Tibial artery (tissue), 4 donors: ENCODE measurements at regions not wholly inside any gene's neighbourhood (a gene's known extent, or its start where the extent isn't known, plus 50 kb on each side); places are given as distances from the start of the nearest gene placed in this dataset.

Source experiments
- DNase-seq, 2 donors: peaks; one replicate each; pipeline ENCODE4 v3.0.0-alpha.2; 2019
- H3K27ac ChIP-seq, 2 donors: fragments of 200-600 bp; sonication (generic) in 1 of 2; 1 replicate in 1 of 2; 2 replicates in 1 of 2; pipeline ENCODE4 v1.5.1; 2018 to 2019; ENCODE audit warnings: mild to moderate bottlenecking in 1 of 2
- H3K27me3 ChIP-seq, 2 donors: fragments of 200-600 bp; sonication (generic) in 1 of 2; one replicate each; pipeline versions ENCODE4 v1.5.1 to v1.6.0; 2016 to 2019
- H3K36me3 ChIP-seq, 3 donors: fragments of 200-600 bp; sonication (generic) in 2 of 3; one replicate each; pipeline ENCODE4 v1.5.1; 2016 to 2019; ENCODE audit warnings: mild to moderate bottlenecking in 2 of 3
- H3K4me1 ChIP-seq, 4 donors: fragments of 200-600 bp; sonication (generic) in 2 of 4; 1 replicate in 3 of 4; 2 replicates in 1 of 4; pipeline ENCODE4 v1.5.1; 2016 to 2019
- H3K4me3 ChIP-seq, 2 donors: fragments of 200-600 bp; sonication (generic) in 1 of 2; 1 replicate in 1 of 2; 2 replicates in 1 of 2; pipeline ENCODE4 v1.5.1; 2018 to 2019; ENCODE audit warnings: mild to moderate bottlenecking in 2 of 2
- H3K9me3 ChIP-seq, 3 donors: fragments of 200-600 bp; sonication (generic) in 1 of 3; one replicate each; pipeline ENCODE4 v1.5.1; 2016 to 2019
- intact Hi-C: fragments of 100-400 bp; cut with DNase I; formaldehyde crosslinking; loops from one replicate; pipeline ENCODE4 v1.15.0; 2023; ENCODE audit warnings: low total_unique reads
- TF ChIP-seq, protein P1 (sequence below), 2 experiments: fragments of 200-600 bp in 1 of 2; fragments of 450-650 bp in 1 of 2; IDR thresholded peaks; one replicate each; pipeline ENCODE4 v1.5.1; 2017 to 2019; ENCODE audit warnings: antibody characterized with exemption in 2 of 2, mild to moderate bottlenecking in 1 of 2, moderate library complexity in 1 of 2

- intact Hi-C loops = no loop called here
- Histone ChIP-seq H3K27ac (no peak overlapping the region), H3K36me3 (no peaks in the 10 kb centered on the region), H3K27me3 (no peaks in the 10 kb centered on the region), H3K4me3 (no peak overlapping the region), H3K4me1 (peaks cover 0 to 4% (median 0%) of the 10 kb centered on the region in 4 donors), H3K9me3 (no peaks in the 10 kb centered on the region)
- DNase-seq = no peak
- TF ChIP-seq, protein P1, sequence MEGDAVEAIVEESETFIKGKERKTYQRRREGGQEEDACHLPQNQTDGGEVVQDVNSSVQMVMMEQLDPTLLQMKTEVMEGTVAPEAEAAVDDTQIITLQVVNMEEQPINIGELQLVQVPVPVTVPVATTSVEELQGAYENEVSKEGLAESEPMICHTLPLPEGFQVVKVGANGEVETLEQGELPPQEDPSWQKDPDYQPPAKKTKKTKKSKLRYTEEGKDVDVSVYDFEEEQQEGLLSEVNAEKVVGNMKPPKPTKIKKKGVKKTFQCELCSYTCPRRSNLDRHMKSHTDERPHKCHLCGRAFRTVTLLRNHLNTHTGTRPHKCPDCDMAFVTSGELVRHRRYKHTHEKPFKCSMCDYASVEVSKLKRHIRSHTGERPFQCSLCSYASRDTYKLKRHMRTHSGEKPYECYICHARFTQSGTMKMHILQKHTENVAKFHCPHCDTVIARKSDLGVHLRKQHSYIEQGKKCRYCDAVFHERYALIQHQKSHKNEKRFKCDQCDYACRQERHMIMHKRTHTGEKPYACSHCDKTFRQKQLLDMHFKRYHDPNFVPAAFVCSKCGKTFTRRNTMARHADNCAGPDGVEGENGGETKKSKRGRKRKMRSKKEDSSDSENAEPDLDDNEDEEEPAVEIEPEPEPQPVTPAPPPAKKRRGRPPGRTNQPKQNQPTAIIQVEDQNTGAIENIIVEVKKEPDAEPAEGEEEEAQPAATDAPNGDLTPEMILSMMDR (IDR thresholded peaks at IDR 0.05) = no peak
Observed at GRCh38 chr2:204049635-204050034, 113.1 kb downstream of the ICOS start.

DNA sequence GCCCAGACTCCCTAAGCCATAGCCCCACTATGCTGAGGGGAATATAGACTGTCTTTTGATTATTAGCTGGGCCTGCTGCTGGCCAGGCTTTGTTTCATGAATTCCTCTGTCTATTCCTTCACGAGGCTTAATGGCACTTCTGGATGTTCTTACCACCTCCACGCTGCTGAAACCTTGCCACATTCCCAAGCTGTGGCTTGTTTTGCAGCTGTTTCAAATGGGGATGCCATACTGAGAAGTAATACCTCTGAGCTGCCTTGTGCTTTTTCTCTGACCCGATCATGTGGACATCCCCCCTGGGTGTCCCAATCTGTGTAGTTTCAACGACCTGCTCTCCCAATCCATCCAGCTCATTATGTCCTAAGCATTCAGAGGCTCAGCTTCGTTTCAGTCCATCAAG lies 114.1 kb downstream of the ICOS start:
- Histone ChIP-seq H3K27ac (no peak overlapping the region), H3K36me3 (no peaks in the 10 kb centered on the region), H3K9me3 (no peaks in the 10 kb centered on the region), H3K4me1 (peaks cover 0 to 4% (median 0%) of the 10 kb centered on the region in 4 donors), H3K4me3 (no peak overlapping the region), H3K27me3 (no peaks in the 10 kb centered on the region)
- TF ChIP-seq, protein P1 (IDR thresholded peaks at IDR 0.05) = no peak
- intact Hi-C loops = no loop called here
- no peak for DNase-seq

DNA sequence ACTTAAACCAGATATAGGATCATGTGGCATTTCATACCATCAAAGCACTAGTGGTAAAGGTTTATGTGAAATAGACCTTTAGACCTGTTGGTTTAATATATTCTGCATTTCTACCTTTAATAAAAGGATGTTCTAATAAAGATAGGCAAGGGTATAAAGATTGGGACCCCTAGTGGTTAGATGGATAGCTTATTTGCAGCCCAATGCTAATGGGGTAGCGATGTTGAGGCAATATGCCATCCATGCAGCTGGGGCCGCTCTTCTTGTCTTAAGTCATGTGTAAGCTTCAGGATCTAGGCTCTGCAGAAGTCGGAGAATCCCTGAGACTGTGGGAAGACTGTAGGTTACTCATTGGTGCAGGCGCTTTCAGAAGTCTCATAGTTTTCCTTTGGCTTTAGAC lies 114.9 kb downstream of the ICOS start:
- no peaks in the 10 kb centered on the region for H3K27me3 ChIP-seq
- H3K9me3 ChIP-seq = no peaks in the 10 kb centered on the region
- H3K4me1 ChIP-seq = peaks cover 0 to 4% (median 0%) of the 10 kb centered on the region in 4 donors
- intact Hi-C loops = no loop called here
- no peak for DNase-seq
- no peaks in the 10 kb centered on the region for H3K36me3 ChIP-seq
- TF ChIP-seq, protein P1 (IDR thresholded peaks at IDR 0.05) = no peak
- H3K27ac ChIP-seq = no peak overlapping the region
- no peak overlapping the region for H3K4me3 ChIP-seq

- intact Hi-C loops = no loop called here
- Histone ChIP-seq H3K9me3 (no peaks in the 10 kb centered on the region), H3K27ac (no peak overlapping the region), H3K36me3 (no peaks in the 10 kb centered on the region), H3K27me3 (no peaks in the 10 kb centered on the region), H3K4me1 (peaks cover 0 to 4% (median 0%) of the 10 kb centered on the region in 4 donors), H3K4me3 (no peak overlapping the region)
- TF ChIP-seq, protein P1 (IDR thresholded peaks at IDR 0.05) = no peak
- no peak for DNase-seq
Observed at GRCh38 chr2:204051984-204052556, 115.5 kb downstream of the ICOS start.

- no peak overlapping the region for H3K4me3 ChIP-seq
- intact Hi-C loops = no loop called here
- no peak overlapping the region for H3K27ac ChIP-seq
- no peaks in the 10 kb centered on the region for H3K27me3 ChIP-seq
- no peaks in the 10 kb centered on the region for H3K36me3 ChIP-seq
- H3K9me3 ChIP-seq = no peaks in the 10 kb centered on the region
- H3K4me1 ChIP-seq = no peaks in the 10 kb centered on the region
- no peak for DNase-seq
- TF ChIP-seq, protein P1 (IDR thresholded peaks at IDR 0.05) = no peak
Observed at GRCh38 chr2:204059016-204059415, 122.5 kb downstream of the ICOS start.

DNA sequence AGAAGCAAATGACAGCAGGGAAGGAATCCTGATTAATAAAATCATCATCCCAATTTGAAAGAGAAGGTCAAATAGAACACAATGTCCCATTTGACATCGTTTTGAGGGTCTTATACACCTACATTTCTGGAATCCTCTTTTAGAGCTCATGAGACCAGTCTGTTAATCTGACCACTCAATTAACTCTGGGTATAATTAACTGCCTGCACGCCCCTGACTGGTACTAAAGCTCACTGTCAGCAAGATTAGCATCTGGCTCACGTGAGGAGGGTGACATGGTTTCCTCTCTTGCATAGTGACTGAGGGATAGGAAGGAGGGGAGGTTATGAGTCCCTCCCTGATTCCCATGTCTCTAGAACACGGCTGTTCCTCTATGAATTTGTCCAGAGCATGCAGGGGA lies 124.3 kb downstream of the ICOS start:
- H3K27ac ChIP-seq = no peak overlapping the region

More for the DNA sequence above, 124.3 kb downstream of the ICOS start:
- intact Hi-C loops = no loop called here
- TF ChIP-seq, protein P1 (IDR thresholded peaks at IDR 0.05) = no peak
- no peak overlapping the region for H3K4me3 ChIP-seq
- DNase-seq = no peak
- no peaks in the 10 kb centered on the region for H3K36me3 ChIP-seq
- H3K9me3 ChIP-seq = no peaks in the 10 kb centered on the region
- no peaks in the 10 kb centered on the region for H3K27me3 ChIP-seq
- peaks cover 0 to 13% (median 0%) of the 10 kb centered on the region in 4 donors for H3K4me1 ChIP-seq
